ENCODE measurements at regions not wholly inside any gene's neighbourhood (a gene's known extent, or its start where the extent isn't known, plus 50 kb on each side); places are given as distances from the start of the nearest gene placed in this dataset.
"Not testable (repeated sequence)": the region's sequence is repeated elsewhere in the genome, so short reads cannot be mapped to it uniquely, and the experiment has no call there.

GRCh38 chr7:65140543-65141404 is 134.3 kb upstream of the ERV3-1 start:
- not testable (repeated sequence) for TF ChIP-seq CTCF, POLR2A (IDR thresholded peaks at IDR 0.05)

Measured in lower leg skin (tissue), 3 donors.